ENCODE measurements at regions not wholly inside any gene's neighbourhood (a gene's known extent, or its start where the extent isn't known, plus 50 kb on each side); places are given as distances from the start of the nearest gene placed in this dataset.

DNA sequence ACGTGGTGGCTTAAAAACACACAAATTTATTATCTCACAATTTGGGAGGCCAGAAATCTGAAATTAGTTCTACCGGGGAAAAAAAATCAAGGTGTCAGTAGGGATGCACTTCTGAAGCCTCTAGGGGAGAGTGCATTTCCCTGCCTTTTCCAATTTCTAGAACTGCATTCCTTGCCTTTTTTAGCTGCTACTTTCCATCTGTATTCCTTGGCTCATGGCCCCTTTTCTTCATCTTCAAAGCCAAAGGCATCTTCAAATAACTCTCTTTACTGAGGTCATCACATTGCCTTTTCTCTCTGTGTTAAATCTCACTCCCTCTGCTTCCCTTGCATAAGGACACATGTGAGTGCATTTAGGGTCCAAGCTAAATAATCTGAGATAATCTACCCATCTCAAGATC, 69.5 kb upstream of the NEO1 start:
- no peak for DNase-seq (ENCODE audit: extremely low spot score, unreplicated experiment)
- no peaks in the 10 kb centered on the region for H3K4me1 Mint-ChIP-seq (ENCODE audit: unreplicated experiment)
- H3K27ac Mint-ChIP-seq (ENCODE audit: unreplicated experiment), result no peak overlapping the region
- H3K4me3 Mint-ChIP-seq (ENCODE audit: unreplicated experiment), result no peak overlapping the region
- H3K36me3 Mint-ChIP-seq (ENCODE audit: unreplicated experiment), result no peaks in the 10 kb centered on the region
- TF ChIP-seq, protein P1, sequence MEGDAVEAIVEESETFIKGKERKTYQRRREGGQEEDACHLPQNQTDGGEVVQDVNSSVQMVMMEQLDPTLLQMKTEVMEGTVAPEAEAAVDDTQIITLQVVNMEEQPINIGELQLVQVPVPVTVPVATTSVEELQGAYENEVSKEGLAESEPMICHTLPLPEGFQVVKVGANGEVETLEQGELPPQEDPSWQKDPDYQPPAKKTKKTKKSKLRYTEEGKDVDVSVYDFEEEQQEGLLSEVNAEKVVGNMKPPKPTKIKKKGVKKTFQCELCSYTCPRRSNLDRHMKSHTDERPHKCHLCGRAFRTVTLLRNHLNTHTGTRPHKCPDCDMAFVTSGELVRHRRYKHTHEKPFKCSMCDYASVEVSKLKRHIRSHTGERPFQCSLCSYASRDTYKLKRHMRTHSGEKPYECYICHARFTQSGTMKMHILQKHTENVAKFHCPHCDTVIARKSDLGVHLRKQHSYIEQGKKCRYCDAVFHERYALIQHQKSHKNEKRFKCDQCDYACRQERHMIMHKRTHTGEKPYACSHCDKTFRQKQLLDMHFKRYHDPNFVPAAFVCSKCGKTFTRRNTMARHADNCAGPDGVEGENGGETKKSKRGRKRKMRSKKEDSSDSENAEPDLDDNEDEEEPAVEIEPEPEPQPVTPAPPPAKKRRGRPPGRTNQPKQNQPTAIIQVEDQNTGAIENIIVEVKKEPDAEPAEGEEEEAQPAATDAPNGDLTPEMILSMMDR (IDR thresholded peaks at IDR 0.05), result no peak
- H3K9me3 Mint-ChIP-seq (ENCODE audit: unreplicated experiment), result peaks cover 4% of the 10 kb centered on the region
- H3K27me3 Mint-ChIP-seq (ENCODE audit: unreplicated experiment), result peaks cover 52% of the 10 kb centered on the region

- Mint-ChIP-seq H3K4me3 (ENCODE audit: unreplicated experiment) (no peak overlapping the region), H3K27ac (ENCODE audit: unreplicated experiment) (no peak overlapping the region), H3K9me3 (ENCODE audit: unreplicated experiment) (peaks cover 4% of the 10 kb centered on the region), H3K27me3 (ENCODE audit: unreplicated experiment) (peaks cover 38% of the 10 kb centered on the region), H3K36me3 (ENCODE audit: unreplicated experiment) (no peaks in the 10 kb centered on the region), H3K4me1 (ENCODE audit: unreplicated experiment) (no peaks in the 10 kb centered on the region)
- TF ChIP-seq, protein P1 (IDR thresholded peaks at IDR 0.05), result no peak
- DNase-seq (ENCODE audit: extremely low spot score, unreplicated experiment), result no peak
These were observed 71.6 kb upstream of the NEO1 start for GRCh38 chr15:72980661-72981060.

GRCh38 chr15:72979791-72980190, 72.5 kb upstream of the NEO1 start:
- DNase-seq (ENCODE audit: extremely low spot score, unreplicated experiment), result no peak
- TF ChIP-seq, protein P1 (IDR thresholded peaks at IDR 0.05), result no peak
- H3K9me3 Mint-ChIP-seq (ENCODE audit: unreplicated experiment), result peaks cover 4% of the 10 kb centered on the region
- H3K36me3 Mint-ChIP-seq (ENCODE audit: unreplicated experiment), result no peaks in the 10 kb centered on the region
- no peaks in the 10 kb centered on the region for H3K4me1 Mint-ChIP-seq (ENCODE audit: unreplicated experiment)
- no peak overlapping the region for H3K27ac Mint-ChIP-seq (ENCODE audit: unreplicated experiment)
- no peak overlapping the region for H3K4me3 Mint-ChIP-seq (ENCODE audit: unreplicated experiment)
- peaks cover 34% of the 10 kb centered on the region for H3K27me3 Mint-ChIP-seq (ENCODE audit: unreplicated experiment)

GRCh38 chr15:72979308-72979707, 73.0 kb upstream of the NEO1 start:
- H3K4me3 Mint-ChIP-seq (ENCODE audit: unreplicated experiment), result no peak overlapping the region
- H3K27me3 Mint-ChIP-seq (ENCODE audit: unreplicated experiment), result peaks cover 36% of the 10 kb centered on the region
- no peaks in the 10 kb centered on the region for H3K36me3 Mint-ChIP-seq (ENCODE audit: unreplicated experiment)
- H3K4me1 Mint-ChIP-seq (ENCODE audit: unreplicated experiment), result no peaks in the 10 kb centered on the region
- TF ChIP-seq, protein P1 (IDR thresholded peaks at IDR 0.05), result no peak
- peaks cover 2% of the 10 kb centered on the region for H3K9me3 Mint-ChIP-seq (ENCODE audit: unreplicated experiment)
- DNase-seq (ENCODE audit: extremely low spot score, unreplicated experiment), result no peak
- H3K27ac Mint-ChIP-seq (ENCODE audit: unreplicated experiment), result no peak overlapping the region

GRCh38 chr15:72978223-72978622, 74.0 kb upstream of the NEO1 start:
- no peak overlapping the region for H3K27ac Mint-ChIP-seq (ENCODE audit: unreplicated experiment)
- H3K4me1 Mint-ChIP-seq (ENCODE audit: unreplicated experiment), result no peaks in the 10 kb centered on the region
- no peak for DNase-seq (ENCODE audit: extremely low spot score, unreplicated experiment)
- H3K4me3 Mint-ChIP-seq (ENCODE audit: unreplicated experiment), result no peak overlapping the region
- no peaks in the 10 kb centered on the region for H3K36me3 Mint-ChIP-seq (ENCODE audit: unreplicated experiment)
- TF ChIP-seq, protein P1 (IDR thresholded peaks at IDR 0.05), result no peak
- no peaks in the 10 kb centered on the region for H3K9me3 Mint-ChIP-seq (ENCODE audit: unreplicated experiment)
- peaks cover 32% of the 10 kb centered on the region for H3K27me3 Mint-ChIP-seq (ENCODE audit: unreplicated experiment)

Measured in osteocyte (in vitro differentiated cells).